ENCODE measurements at regions not wholly inside any gene's neighbourhood (a gene's known extent, or its start where the extent isn't known, plus 50 kb on each side); places are given as distances from the start of the nearest gene placed in this dataset.
"Not testable (repeated sequence)": the region's sequence is repeated elsewhere in the genome, so short reads cannot be mapped to it uniquely, and the experiment has no call there.

- no peak for DNase-seq
These were observed 249.2 kb downstream of the MID1IP1 start for GRCh38 chrX:39050427-39050826.

GRCh38 chrX:39052751-39053150 is 251.5 kb downstream of the MID1IP1 start:
- no peak for DNase-seq

GRCh38 chrX:39058724-39059123 is 257.5 kb downstream of the MID1IP1 start:
- DNase-seq = no peak

- DNase-seq = no peak
These were observed 258.6 kb downstream of the MID1IP1 start for GRCh38 chrX:39059866-39060265.

GRCh38 chrX:39063037-39063436 is 261.8 kb downstream of the MID1IP1 start:
- DNase-seq = no peak

- no peak for DNase-seq
These were observed 262.4 kb downstream of the MID1IP1 start for GRCh38 chrX:39063702-39064101.

- no peak for DNase-seq
These were observed 264.0 kb downstream of the MID1IP1 start for GRCh38 chrX:39065051-39065871.

GRCh38 chrX:39067866-39068265 is 266.6 kb downstream of the MID1IP1 start:
- no peak for DNase-seq

GRCh38 chrX:39068634-39069033 is 267.4 kb downstream of the MID1IP1 start:
- DNase-seq = not testable (repeated sequence)

GRCh38 chrX:39070009-39070408 is 268.8 kb downstream of the MID1IP1 start:
- DNase-seq = no peak

- no peak for DNase-seq
These were observed 271.9 kb downstream of the MID1IP1 start for GRCh38 chrX:39073131-39073530.

- no peak for DNase-seq
These were observed 295.3 kb downstream of the MID1IP1 start for GRCh38 chrX:39096599-39096998.

GRCh38 chrX:39104745-39105144 is 303.5 kb downstream of the MID1IP1 start:
- no peak for DNase-seq

- DNase-seq = peak; percentile 18
These were observed 310.9 kb downstream of the MID1IP1 start for GRCh38 chrX:39112143-39112542.

- DNase-seq = no peak
These were observed 313.9 kb downstream of the MID1IP1 start for GRCh38 chrX:39115166-39115565.

- no peak for DNase-seq
These were observed 315.8 kb downstream of the MID1IP1 start for GRCh38 chrX:39117101-39117500.

- DNase-seq = no peak
These were observed 320.6 kb downstream of the MID1IP1 start for GRCh38 chrX:39121903-39122302.

- no peak for DNase-seq
These were observed 324.6 kb downstream of the MID1IP1 start for GRCh38 chrX:39125834-39126233.

- no peak for DNase-seq
These were observed 332.7 kb downstream of the MID1IP1 start for GRCh38 chrX:39133971-39134370.

GRCh38 chrX:39137363-39137954 is 336.2 kb downstream of the MID1IP1 start:
- no peak for DNase-seq

- DNase-seq = no peak
These were observed 339.3 kb downstream of the MID1IP1 start for GRCh38 chrX:39140581-39140980.

GRCh38 chrX:39144323-39144722 is 343.1 kb downstream of the MID1IP1 start:
- DNase-seq = no peak

- peak; percentile 16 for DNase-seq
These were observed 343.7 kb downstream of the MID1IP1 start for GRCh38 chrX:39144956-39145355.

- DNase-seq = no peak
These were observed 344.6 kb downstream of the MID1IP1 start for GRCh38 chrX:39145859-39146258.

GRCh38 chrX:39149761-39150160 is 348.5 kb downstream of the MID1IP1 start:
- DNase-seq = peak; percentile 34
